GM19043 (cell line): ENCODE measurements at regions not wholly inside any gene's neighbourhood (a gene's known extent, or its start where the extent isn't known, plus 50 kb on each side); places are given as distances from the start of the nearest gene placed in this dataset.

ENCODE experiments used
- ATAC-seq: cut with Tn5 transposase; IDR thresholded peaks from one replicate; pipeline ENCODE4 v1.9.1; 2021; ENCODE audit warnings: low read depth; ENCODE audit not compliant: unreplicated experiment

GRCh38 chr5:174607916-174608315, 116.5 kb upstream of the MSX2 start:
- ATAC-seq = no peak

- ATAC-seq = no peak
Observed at GRCh38 chr5:174608631-174609097, 115.7 kb upstream of the MSX2 start.

- no peak for ATAC-seq
Observed at GRCh38 chr5:174609116-174609515, 115.3 kb upstream of the MSX2 start.

- no peak for ATAC-seq
Observed at GRCh38 chr5:174610968-174611367, 113.4 kb upstream of the MSX2 start.

- no peak for ATAC-seq
Observed at GRCh38 chr5:174612686-174613085, 111.7 kb upstream of the MSX2 start.

GRCh38 chr5:174614500-174615135, 109.8 kb upstream of the MSX2 start:
- no peak for ATAC-seq

- ATAC-seq = no peak
Observed at GRCh38 chr5:174616036-174616435, 108.3 kb upstream of the MSX2 start.

GRCh38 chr5:174617285-174617684, 107.1 kb upstream of the MSX2 start:
- no peak for ATAC-seq

GRCh38 chr5:174617910-174618309, 106.5 kb upstream of the MSX2 start:
- ATAC-seq = no peak

- ATAC-seq = no peak
Observed at GRCh38 chr5:174618589-174618988, 105.8 kb upstream of the MSX2 start.

- no peak for ATAC-seq
Observed at GRCh38 chr5:174622067-174622466, 102.3 kb upstream of the MSX2 start.

GRCh38 chr5:174623018-174623417, 101.4 kb upstream of the MSX2 start:
- no peak for ATAC-seq

GRCh38 chr5:174623433-174624019, 100.9 kb upstream of the MSX2 start:
- no peak for ATAC-seq

GRCh38 chr5:174624733-174625522, 99.5 kb upstream of the MSX2 start:
- no peak for ATAC-seq

- ATAC-seq = no peak
Observed at GRCh38 chr5:174625591-174626350, 98.6 kb upstream of the MSX2 start.

GRCh38 chr5:174626369-174626920, 97.9 kb upstream of the MSX2 start:
- ATAC-seq = no peak

GRCh38 chr5:174636094-174636493, 88.3 kb upstream of the MSX2 start:
- ATAC-seq = no peak

- ATAC-seq = no peak
Observed at GRCh38 chr5:174642816-174643405, 81.5 kb upstream of the MSX2 start.

- no peak for ATAC-seq
Observed at GRCh38 chr5:174644436-174644835, 79.9 kb upstream of the MSX2 start.

- no peak for ATAC-seq
Observed at GRCh38 chr5:174644923-174645322, 79.5 kb upstream of the MSX2 start.
